Testis (tissue), 2 donors: ENCODE measurements at regions not wholly inside any gene's neighbourhood (a gene's known extent, or its start where the extent isn't known, plus 50 kb on each side); places are given as distances from the start of the nearest gene placed in this dataset.

ENCODE experiments used
- POLR2A ChIP-seq: fragments of 450-650 bp; IDR thresholded peaks from one replicate; pipeline ENCODE4 v1.6.1; 2017; ENCODE audit warnings: antibody characterized with exemption, mild to moderate bottlenecking, moderate library complexity
- TF ChIP-seq, protein P1 (sequence below), 3 experiments: fragments of 450-650 bp in 2 of 3; fragments of 200-600 bp in 1 of 3; sonication (generic) in 1 of 3; IDR thresholded peaks; one replicate each; pipeline ENCODE4 v1.5.1; 2016 to 2019; ENCODE audit warnings: antibody characterized with exemption in 3 of 3, mild to moderate bottlenecking in 2 of 3, moderate library complexity in 1 of 3

DNA sequence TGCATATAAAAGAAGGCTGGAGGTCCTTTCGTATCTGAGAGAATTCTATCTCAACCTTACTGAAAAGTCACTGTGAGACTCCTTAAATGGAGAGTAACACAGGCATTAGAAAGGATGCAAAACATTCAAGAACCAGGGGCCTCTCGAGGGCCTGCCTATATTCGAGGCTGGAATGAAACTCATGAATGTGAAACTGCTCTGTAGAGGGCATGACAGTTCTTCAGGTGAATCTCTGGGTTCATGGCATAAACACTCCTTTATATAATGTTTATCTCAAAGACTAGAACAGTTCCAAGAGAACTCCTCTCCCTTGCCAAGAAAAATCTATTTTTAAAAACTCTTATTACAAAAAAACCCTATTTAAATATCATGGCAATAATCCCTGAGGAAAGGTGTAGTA lies 113.9 kb downstream of the SEC61B start:
- TF ChIP-seq, protein P1, sequence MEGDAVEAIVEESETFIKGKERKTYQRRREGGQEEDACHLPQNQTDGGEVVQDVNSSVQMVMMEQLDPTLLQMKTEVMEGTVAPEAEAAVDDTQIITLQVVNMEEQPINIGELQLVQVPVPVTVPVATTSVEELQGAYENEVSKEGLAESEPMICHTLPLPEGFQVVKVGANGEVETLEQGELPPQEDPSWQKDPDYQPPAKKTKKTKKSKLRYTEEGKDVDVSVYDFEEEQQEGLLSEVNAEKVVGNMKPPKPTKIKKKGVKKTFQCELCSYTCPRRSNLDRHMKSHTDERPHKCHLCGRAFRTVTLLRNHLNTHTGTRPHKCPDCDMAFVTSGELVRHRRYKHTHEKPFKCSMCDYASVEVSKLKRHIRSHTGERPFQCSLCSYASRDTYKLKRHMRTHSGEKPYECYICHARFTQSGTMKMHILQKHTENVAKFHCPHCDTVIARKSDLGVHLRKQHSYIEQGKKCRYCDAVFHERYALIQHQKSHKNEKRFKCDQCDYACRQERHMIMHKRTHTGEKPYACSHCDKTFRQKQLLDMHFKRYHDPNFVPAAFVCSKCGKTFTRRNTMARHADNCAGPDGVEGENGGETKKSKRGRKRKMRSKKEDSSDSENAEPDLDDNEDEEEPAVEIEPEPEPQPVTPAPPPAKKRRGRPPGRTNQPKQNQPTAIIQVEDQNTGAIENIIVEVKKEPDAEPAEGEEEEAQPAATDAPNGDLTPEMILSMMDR (IDR thresholded peaks at IDR 0.05), result no peak
- no peak for TF ChIP-seq POLR2A
